RWPE1 (cell line): ENCODE measurements at regions not wholly inside any gene's neighbourhood (a gene's known extent, or its start where the extent isn't known, plus 50 kb on each side); places are given as distances from the start of the nearest gene placed in this dataset.

Experiments used
- CTCF ChIA-PET: fragments of 350-600 bp; sonication (Branson Sonifier 250); formaldehyde crosslinking; extraction: SDS; loops from one replicate; lab custom pipeline; 2021; lab: Yijun Ruan, JAX
- POLR2A ChIA-PET: fragments of 400-600 bp; formaldehyde crosslinking; extraction: SDS; loops from one replicate; lab custom pipeline; 2020; ENCODE audit warnings: antibody characterized with exemption; ENCODE audit not compliant: low non-redundant PET; lab: Yijun Ruan, JAX
- DNase-seq: peaks from one replicate; pipeline ENCODE4 v3.0.0; 2012; ENCODE audit warnings: low spot score
- H3K27ac ChIP-seq: fragments of 450-650 bp; 2 replicates; pipeline ENCODE4 v1.5.1; 2017
- TF ChIP-seq, protein P1 (sequence below): fragments of 450-650 bp; conservative IDR thresholded peaks from 2 replicates; pipeline ENCODE4 v1.5.1; 2017; ENCODE audit warnings: low read depth, mild to moderate bottlenecking

DNA sequence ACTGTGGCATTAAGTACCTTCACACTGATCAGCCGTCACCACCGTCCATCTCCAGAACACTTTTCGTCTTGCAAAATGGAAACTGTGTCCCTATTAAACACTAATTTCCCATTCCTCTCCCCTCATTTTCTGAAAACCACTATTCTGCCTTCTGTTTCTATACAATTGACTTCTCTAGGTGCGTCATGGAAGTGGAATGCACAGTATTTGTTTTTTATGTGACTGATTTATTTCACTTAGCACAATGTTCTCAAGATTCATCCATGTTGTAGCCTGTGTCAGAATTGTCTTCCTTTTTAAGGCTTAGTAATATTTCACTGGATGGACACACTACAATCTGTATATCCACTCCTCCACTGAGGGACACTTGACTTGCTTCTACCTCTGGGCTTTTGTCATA, 53.8 kb upstream of the PDE10A start:
- TF ChIP-seq, protein P1, sequence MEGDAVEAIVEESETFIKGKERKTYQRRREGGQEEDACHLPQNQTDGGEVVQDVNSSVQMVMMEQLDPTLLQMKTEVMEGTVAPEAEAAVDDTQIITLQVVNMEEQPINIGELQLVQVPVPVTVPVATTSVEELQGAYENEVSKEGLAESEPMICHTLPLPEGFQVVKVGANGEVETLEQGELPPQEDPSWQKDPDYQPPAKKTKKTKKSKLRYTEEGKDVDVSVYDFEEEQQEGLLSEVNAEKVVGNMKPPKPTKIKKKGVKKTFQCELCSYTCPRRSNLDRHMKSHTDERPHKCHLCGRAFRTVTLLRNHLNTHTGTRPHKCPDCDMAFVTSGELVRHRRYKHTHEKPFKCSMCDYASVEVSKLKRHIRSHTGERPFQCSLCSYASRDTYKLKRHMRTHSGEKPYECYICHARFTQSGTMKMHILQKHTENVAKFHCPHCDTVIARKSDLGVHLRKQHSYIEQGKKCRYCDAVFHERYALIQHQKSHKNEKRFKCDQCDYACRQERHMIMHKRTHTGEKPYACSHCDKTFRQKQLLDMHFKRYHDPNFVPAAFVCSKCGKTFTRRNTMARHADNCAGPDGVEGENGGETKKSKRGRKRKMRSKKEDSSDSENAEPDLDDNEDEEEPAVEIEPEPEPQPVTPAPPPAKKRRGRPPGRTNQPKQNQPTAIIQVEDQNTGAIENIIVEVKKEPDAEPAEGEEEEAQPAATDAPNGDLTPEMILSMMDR, result no peak
- ChIA-PET CTCF (no interaction called here), POLR2A (no interaction called here)
- no peak for DNase-seq
- H3K27ac ChIP-seq, result no peak overlapping the region

DNA sequence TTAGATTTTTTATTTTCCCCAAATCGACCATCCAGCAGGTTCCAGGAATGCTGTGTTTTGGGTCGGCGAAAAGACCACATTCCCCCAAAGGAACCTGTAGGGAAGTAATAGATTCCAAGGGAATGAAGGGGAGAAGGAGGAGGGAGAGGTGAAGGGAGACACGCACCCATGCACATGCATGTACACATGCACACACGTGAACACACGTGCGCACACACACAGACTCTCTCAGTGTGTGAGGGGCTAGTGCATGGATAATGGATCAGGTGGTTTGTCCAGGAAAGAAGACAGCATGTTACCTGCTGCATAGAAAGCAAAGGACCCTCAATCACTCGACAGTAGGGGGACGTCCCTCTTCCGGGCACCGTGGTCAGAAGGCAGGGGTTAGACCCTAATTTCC, 52.4 kb upstream of the PDE10A start:
- DNase-seq, result no peak
- ChIA-PET CTCF (interaction anchor here (0.6 kb wide), 1 partner anchor 86 kb away, joined by 3 read pairs; no protein-coding TSS in a partner anchor), POLR2A (no interaction called here)
- TF ChIP-seq, protein P1, result no peak
- H3K27ac ChIP-seq, result no peak overlapping the region

DNA sequence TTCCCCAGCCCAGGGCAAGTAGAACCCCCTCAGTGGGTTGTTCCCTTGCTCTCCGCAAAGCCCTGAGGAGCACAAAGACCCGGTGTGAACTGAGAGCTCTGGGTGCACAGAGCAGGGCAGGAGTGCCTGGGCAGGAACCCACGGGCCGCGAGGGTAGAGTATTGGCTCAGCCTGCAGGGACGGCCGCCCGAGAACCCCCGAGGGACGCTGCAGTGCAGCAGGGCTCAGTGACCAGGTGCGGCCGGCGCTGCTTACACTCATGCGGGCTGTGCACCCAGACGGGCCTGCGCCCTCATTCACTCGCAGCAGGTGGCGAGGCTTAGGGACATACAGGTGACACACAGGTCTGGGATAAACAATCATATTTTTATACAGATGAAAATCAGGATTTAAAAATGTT, 51.9 kb upstream of the PDE10A start:
- no peak overlapping the region for H3K27ac ChIP-seq
- POLR2A ChIA-PET, result no interaction called here
- CTCF ChIA-PET, result no interaction called here
- DNase-seq, result no peak
- TF ChIP-seq, protein P1, result no peak

DNA sequence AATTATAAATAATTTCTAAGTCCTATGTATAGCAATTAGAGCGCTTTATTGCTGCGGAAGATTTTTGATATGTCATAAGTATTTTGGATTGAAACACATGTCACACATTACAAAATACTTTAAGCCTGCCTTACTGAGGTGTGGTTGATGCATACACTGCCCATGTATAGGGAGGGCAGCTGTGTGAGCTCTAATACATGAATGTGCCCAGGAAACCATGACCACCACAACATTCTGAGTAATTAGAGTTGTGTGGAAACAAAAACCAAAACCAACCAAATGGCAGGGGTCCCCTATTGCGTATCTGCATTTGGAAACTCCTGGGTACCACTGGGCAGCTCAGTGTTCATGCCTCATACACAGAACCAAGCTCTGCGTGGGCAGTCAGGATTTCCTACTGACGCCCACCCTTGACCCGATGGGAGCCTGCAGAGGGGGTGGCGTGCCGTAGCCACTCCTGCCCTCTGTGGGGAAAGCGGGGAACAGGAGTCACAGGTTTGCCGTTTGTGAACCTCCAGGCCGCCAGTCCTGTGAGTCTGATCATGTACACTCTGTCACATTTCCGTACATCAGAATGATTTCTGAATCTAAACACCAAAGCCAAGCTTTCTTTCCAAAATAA, 50.9 kb upstream of the PDE10A start:
- no peak overlapping the region for H3K27ac ChIP-seq
- CTCF ChIA-PET, result no interaction called here

More for the DNA sequence above, 50.9 kb upstream of the PDE10A start:
- TF ChIP-seq, protein P1, result no peak
- POLR2A ChIA-PET, result no interaction called here
- no peak for DNase-seq
